Medulla oblongata (tissue), 1 donor: ENCODE measurements at regions not wholly inside any gene's neighbourhood (a gene's known extent, or its start where the extent isn't known, plus 50 kb on each side); places are given as distances from the start of the nearest gene placed in this dataset.
"Not testable (repeated sequence)": the region's sequence is repeated elsewhere in the genome, so short reads cannot be mapped to it uniquely, and the experiment has no call there.

Source experiments
- DNase-seq: peaks from one replicate; pipeline ENCODE4 v3.0.0-alpha.2; 2015; ENCODE audit errors: extremely low spot score

DNA sequence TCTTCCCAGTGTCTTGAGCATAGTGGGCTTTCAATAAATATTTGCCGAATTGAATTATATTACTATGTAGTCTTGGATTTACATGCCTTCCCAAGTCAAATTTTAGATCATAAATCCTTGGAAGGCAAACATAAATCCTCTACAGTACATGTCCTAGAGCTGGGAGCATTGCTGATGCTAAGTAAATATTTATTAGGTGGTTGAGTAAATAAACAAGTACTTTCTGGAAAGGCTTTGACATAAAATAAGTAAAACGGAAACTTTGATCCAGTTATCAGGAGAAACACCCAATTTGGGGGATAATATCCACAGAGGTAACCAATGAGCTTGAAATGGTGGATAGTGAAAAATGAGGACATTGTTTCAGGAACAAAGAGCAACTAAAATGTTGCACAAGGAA lies 162.8 kb upstream of the SVIL start:
- DNase-seq: no peak

DNA sequence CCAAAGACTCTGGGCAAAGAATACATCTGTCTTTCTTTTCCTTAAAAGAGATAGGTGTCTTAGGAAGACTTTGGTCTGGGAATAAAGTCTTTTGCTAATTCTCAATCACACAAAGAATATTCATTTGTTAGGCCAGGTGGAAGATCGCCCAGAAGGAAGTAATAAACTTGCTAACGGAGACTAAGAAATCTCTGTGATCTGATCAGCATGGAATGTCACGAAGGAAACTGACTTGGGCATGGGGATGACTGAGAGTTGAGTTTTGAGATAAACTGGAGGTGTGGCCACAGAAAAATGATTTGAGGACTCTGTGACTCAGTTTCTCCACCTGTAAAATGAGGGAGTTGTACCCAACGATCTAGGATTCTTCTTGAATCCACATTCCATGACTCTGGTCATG lies 161.1 kb upstream of the SVIL start:
- DNase-seq: no peak

DNA sequence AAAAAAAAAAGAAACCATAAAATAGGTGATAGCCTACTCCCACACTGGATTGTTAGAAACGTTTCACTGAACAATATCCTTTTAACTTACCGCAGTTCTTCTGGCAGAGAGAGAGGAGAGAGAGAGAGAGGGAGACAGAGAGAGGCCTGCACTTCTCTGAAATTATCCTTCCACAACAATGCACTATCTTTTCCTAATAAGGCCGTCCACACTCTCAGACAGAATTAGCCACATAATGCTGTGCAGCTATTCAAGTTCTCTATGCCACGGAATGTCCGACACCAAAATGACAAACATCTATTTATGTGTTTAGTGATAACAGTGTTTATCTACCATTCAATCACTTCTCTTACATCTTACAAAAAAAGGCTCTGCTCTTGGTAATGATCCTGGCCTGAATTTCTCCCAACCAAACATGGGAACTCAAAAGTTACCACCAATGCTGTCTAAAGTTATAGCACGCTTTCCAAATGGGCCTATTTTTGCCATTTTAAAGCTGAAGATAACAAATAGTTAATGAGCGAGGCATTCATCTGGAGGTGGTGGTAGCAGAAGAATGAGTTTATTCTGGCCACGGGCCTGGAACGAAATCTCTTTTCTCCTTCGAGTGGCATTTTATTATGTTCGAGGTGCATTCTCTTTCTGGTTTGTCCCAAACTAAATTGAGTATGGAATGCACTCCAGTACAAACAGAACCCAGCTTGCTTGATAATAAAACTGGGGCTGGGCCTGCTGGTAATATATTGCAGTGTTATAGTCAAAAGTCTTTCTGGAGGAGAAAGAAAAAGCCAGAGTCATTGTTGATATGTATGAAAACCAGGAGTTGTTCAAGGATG lies 160.2 kb upstream of the SVIL start:
- no peak for DNase-seq

DNA sequence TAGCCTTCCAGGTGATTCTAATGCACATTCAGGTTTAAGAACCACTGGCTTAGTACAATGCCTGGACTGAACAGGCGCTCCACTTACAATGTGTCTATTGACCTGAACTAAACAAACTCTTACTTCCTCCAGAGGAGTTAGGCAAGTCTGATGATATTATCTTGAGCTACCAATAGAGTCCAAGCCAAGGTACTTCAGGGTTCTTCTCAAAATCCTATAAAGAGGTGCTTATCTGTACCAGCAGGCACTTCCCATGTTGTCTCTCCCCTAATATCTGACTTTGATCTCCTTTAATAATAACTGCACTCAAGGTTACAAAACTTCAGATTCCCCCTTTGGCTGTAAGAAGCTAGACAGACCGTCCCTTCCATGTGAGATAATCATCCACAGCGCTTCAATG lies 157.0 kb upstream of the SVIL start:
- DNase-seq: no peak

DNA sequence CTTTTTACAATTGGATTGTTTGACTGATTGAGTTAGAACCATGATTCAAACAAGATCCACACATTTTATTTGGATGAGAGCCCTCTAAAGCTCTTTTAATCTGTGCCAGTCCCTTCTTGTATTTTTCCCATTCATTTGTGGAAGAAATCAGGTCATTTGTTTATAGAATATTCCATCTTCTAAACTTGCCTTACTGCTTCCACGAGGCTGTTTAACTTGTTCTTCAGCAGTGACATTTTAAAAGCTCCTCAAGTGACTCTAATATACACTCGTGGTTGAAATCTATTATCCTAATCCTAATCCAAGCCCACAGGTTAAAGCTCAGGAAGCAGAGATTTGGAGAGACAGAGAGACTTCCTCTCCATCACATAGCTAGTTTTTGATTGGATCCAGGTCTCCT lies 155.4 kb upstream of the SVIL start:
- no peak for DNase-seq

DNA sequence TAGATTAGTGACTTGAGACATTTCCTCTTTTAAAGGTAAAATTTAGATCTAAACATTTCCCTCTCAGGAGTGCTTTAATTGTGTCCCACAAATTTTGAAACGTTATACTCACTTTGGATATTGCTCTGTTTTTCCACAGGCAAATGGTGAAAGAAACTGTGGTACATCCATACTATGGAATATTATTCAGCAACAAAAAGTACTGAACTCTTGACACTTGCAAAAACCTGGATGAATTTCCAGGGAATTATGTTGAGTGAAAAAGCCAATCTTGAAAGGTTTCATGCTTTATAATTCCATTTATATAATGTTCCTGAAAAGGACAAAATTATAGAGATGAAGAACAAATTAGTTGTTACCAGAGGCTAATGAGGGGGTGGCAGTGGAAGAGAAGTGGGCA lies 153.3 kb upstream of the SVIL start:
- DNase-seq: no peak

DNA sequence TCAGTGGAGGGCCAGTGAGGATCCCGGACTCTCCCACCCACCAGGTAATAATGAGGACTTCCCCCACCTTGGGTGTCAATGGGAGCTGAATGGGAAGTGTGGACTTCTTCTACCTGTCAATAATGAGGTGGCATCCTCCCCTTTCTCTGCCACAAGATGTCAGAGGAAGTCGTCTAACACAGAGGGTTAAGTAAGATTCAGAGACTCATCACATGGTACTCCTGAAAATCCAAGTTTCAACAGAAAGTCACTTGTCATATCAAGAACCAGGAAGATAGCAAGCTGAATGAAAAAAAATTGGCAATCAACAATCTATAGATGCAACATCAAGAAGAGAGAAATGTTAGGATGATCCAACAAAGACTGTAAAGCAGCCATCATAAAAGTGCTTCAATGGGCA lies 150.9 kb upstream of the SVIL start:
- no peak for DNase-seq

DNA sequence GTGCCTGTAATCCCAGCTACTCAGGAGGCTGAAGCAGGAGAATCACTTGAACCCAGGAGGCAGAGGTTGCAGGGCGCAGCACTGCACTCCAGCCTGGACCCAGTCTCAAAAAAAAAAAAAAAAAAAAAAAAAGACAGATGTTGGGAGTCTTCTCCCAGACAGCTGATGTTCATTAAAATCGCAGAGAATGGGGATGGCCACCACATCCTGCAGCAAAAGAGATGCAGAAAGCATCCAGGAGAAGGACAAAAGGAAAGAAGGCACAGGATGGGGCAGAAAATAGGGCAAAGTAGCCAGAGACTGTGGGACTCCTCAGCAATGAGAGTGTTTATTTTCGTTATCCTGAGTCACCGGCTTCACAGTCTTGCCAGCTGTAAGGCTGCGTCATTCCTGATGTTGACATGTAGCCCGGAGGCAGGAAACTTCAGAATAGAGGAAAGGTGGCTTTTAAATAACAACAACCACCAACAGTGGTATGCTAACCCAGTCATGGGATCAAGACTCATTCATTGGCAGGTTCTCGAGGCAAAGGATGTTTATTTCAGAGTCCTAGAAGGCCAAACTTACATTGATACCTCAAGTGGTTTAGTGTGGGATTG lies 149.5 kb upstream of the SVIL start:
- peak; percentile 10 for DNase-seq

DNA sequence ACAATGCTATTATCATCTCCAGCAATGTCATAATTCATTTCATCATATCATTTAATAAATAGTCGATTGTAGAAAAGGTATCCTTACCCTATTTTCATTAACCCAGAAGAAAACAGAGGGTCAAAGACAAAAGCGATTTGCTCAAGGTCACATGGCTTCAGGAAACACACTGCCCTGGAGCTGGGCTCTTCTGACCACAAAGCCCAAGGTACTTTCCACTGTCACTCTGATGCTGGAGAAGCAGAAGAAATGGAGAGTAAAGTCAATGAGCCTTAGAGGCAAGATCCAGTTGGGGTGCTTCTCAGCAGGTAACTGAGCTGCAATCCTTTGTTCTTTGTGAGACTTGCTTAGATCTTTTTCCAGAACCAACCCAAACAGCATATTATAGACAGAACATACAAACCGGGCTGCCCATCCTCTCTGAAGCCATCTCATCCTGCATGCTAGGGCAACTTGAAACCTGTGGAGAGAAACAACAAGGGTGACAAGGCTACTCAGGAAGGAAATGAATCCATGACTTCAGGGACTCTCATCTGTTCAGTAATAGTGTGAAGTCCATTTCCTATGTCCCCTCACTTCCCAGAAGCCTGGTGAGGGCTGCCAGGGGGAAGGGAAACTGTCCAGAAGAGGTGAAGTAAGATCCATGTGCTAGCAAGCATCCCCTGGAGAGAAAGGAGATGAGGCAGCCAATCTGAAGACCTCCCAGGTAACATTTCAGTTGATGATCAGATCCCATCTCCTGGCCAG lies 148.6 kb upstream of the SVIL start:
- DNase-seq: no peak

DNA sequence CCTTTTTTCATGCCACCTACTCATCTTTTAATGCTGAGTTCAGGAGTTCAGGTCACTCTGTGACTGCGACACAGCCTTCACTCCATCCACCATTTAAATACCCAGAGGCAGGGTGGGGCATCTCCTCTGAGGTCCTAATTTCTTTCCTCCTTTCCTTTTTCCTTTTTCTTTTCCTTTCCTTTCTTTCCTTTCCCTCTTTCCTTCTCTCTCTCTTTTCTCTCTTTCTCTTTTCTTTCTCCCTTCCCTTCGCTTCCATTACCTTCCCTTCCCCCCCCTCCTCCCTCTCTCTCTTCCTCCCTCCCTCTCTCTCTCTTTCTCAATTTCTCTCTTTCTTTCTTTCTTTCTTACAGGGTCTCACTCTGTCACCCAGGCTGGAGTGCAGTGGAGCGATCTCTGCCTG lies 145.9 kb upstream of the SVIL start:
- no peak for DNase-seq

DNA sequence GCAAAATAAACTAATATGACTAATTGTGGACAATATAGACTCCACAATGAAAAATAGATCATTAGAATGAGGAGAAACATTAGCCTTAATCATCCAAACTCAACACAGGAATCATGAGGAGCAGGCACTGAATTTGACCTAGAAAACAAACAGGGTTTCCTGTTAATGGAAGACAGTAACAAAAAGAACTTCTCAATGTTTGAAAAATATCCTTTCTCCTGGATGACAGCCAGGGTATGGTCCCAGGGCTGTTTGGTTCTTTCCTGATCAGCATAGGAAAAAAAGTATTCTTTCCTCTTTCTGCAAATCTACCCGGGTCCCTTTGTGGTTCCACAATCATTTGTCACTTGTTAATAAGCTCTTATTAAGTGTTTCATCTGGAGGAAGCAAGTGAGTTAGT lies 145.3 kb upstream of the SVIL start:
- DNase-seq: no peak

DNA sequence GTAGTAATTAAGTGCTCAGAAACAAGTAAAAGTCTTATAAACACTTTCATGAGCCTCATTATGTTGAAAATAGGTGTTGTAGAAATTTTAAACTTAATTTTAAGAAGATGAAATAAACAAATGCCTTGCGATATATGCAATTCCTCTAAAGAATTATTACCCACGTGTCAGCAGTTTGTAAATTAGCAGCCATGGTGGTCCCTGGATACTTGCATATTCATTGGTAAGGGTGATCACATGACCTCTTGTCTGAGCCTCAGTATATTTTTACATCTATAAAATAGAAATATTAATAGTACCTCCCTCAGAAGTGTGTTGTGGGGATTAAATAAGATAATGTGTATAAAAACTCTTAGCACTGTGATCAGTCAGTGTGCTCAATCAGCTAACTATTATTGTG lies 141.5 kb upstream of the SVIL start:
- no peak for DNase-seq

DNA sequence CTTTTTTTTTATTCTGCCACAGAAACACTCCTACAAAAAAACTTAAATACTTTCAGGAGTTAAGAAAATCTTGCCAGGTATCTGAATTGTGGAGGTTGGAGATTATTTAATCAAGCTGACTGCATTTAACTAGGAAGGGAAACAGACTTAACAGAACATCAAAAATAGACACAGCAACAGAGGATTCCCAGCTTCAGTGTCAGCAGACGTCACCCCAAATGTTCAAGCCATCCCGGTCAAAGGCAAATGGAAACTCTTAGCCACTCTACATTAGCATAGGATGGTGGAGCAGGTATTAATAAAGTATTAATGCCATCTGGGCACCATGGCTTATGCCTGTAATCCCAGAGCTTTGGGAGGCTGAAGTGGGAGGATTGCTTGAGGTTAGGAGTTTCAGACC lies 139.7 kb upstream of the SVIL start:
- DNase-seq: no peak

DNA sequence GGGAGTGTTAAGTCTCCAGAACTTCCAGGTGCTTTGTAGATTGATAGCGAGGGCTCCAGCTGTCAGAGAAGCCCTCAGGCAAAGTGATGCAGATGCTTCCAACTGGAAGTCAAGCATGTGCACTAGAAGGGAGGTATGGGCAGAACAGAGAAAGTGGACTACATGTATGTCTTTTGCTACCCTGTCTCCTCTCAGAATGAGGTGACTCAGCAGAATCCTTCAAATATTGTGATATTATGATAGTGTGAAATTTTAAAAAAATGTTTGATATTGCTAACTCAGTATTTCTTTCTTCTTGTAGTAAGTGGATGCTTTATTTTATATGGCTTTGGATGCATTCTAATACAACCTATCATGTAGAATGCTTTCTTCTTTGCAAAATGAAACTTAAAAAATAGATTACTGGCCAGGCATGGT lies 138.9 kb upstream of the SVIL start:
- no peak for DNase-seq

DNA sequence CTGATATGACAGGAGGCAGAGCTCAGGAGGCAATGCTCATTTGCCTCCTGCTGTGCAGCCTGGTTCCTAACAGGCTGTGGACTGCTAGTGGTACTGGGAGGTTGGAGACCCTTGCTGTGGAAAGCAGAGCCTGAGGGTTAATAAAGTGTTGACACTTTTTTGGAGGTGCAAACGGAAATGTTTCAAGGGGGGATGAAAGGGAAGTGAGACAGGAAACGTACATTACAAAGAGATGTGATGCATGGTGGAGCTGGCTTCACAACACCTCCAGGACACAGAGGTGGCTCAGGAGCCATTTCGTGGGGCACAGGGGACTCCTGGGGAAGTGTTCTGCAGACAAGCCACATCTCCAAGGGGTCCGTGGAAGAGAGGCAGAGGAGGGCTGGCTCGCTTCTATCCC lies 137.6 kb upstream of the SVIL start:
- DNase-seq: no peak

DNA sequence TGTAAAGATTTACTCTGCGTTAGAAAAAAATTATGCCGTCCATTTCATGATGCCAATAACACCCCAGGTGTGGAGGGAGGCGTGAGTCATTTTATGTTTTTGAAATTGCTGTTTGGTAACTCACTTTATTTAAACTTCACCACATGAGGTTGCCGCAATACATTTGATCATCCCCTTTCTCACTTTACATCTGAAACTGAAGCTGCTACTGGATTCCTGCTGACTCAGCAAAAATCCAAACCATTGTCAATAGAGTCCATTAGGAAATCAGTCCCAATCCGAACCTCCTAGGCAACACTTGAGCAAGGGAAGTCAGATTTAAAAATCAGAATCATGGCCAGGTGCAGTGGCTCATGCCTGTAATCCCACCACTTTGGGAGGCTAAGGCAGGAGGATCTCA lies 136.6 kb upstream of the SVIL start:
- no peak for DNase-seq

DNA sequence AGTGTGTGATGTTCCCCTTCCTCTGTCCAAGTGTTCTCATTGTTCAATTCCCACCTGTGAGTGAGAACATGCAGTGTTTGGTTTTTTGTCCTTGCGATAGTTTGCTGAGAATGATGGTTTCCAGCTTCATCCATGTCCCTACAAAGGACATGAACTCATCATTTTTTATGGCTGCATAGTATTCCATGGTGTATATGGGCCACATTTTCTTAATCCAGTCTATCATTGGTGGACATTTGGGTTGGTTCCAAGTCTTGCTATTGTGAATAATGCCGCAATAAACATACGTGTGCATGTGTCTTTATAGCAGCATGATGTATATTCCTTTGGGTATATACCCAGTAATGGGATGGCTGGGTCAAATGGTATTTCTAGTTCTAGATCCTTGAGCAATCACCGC lies 134.5 kb upstream of the SVIL start:
- not testable (repeated sequence) for DNase-seq

DNA sequence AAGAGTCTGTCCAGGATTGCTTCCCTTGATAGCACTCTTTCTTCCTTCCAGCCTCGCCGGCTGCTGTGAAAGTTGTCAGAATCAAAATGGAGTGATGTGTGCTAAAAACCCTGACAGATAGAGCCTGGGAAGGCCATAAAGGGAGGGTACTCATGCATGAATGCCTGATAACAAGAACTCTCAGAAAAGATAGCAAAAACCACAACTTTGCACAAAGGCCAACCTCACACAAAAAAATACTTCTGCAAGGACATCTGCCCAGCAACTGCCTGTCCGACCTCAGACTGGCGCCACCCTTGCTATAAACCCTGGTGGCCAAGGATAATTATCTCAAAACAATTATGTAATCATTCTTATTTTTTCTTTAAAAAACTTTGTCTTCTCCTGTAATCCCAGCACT lies 133.2 kb upstream of the SVIL start:
- DNase-seq: no peak

DNA sequence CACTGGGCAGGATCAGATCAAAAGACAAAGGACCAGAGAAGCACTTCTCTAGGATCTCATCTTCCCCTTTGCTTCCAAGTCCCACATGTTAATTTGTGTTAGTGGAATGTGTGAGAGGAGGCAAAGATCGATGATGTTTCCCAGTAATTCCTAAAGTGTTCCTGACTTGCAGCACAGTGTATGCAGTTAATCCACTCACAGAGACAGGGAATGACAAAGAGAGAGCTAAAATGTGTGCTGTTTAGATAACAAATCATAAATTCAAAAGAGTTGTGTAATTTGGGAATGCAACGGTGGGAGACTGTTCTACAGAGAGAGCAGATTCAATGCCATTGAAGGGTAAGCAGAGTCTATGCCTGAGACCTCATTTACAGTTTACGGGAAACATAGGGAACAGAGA lies 132.0 kb upstream of the SVIL start:
- DNase-seq: no peak

DNA sequence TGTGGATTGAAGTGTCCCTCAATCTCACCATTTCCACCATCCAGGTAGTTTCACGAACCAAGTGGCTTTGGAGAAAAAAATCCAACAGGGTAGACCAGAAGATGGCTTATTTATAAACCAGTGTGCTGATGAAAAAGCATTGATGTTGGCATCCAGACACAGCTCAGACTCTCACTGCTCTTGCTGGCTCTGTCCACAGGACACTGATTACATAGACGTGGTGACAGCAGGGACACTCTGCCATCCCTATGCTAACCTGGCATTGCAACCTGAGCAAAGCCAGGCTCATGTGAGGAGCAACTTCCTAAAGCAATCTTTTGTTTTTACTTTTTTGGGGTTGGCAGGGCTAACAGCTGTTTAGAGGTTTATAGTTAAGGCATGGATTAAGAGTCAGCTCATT lies 130.6 kb upstream of the SVIL start:
- no peak for DNase-seq

DNA sequence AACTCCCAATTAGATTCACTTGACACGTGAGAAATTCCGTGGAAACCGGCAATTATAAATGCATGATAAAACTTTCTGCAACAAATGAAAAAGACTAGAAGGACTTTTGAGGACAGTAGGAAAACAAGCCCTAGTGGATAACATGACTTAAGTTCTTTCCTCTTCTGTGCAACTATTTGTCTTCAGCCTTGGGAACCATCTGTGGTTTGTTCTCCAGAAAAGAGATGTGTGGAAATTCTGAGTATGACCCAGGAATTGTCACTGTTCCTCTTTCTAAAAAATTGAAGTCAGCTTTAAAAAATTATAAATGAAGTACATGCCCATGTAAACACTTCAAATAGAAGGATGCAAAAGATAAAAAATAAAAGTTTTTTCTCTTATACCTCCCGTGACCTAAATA lies 128.6 kb upstream of the SVIL start:
- DNase-seq: no peak

DNA sequence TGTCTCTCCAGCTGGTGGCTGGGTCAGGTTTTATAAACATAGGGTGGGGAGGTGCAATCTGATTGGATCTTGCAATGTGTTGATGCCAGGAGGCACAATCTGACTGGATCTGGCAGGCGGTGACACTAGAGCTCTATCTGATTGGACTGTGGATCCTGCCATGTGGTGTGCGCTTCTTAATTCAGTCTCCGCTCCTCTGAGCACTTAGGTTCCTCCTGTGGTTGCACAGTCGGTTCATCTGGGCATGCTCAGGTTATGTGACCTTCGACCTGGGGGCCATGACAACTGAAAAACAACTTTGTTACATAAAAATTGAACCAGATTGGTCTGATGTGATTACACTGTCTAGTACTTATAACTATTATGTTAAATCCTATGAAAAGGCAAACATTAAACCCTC lies 127.1 kb upstream of the SVIL start:
- DNase-seq: no peak
